ENCODE measurements at regions not wholly inside any gene's neighbourhood (a gene's known extent, or its start where the extent isn't known, plus 50 kb on each side); places are given as distances from the start of the nearest gene placed in this dataset.

GRCh38 chr3:835096-835495, 257.7 kb upstream of the CNTN6 start:
- in situ Hi-C loops (cut with HindIII; ENCODE audit: extremely low pct_ligation_motif_present, low pct_unique_long_range_greater_than_20kb) (no loop called here), intact Hi-C loops (cut with micrococcal nuclease; ENCODE audit: unreplicated experiment) (no loop called here)
- H3K79me2 ChIP-seq (ENCODE audit: insufficient read depth, low read length) = no peaks in the 10 kb centered on the region
- CTCF ChIA-PET (ENCODE audit: low intra/inter-chr PET ratio, low total read pairs) = no interaction called here
- peaks cover 82% of the 10 kb centered on the region for H3K9me3 ChIP-seq (ENCODE audit: low read length)
- H4K20me1 ChIP-seq (ENCODE audit: insufficient read depth, low read length) = no peaks in the 10 kb centered on the region
- TF ChIP-seq ZNF331 (CRISPR knock-in tag; IDR thresholded peaks at IDR 0.05) = no peak
- POLR2A ChIA-PET = no interaction called here
- H3K27me3 ChIP-seq (ENCODE audit: control insufficient read depth in 1 of 2, insufficient read depth in 2 of 2, low read length in 2 of 2) = no peaks in the 10 kb centered on the region
- no peak overlapping the region for H3K27ac ChIP-seq (ENCODE audit: extremely low read length, insufficient read depth, low read length)
- no peak overlapping the region for H3K4me3 ChIP-seq (replicated peaks in 1 of 3; ENCODE audit: insufficient read depth in 1 of 3, low read depth in 2 of 3, low read length in 3 of 3)
- H3K9ac ChIP-seq (ENCODE audit: insufficient read depth, low read depth, low read length) = no peak overlapping the region
- WGBS (ENCODE audit: low lambda C conversion rate) = 2% methylated on average over 4 of the region's 4 CpGs
- H3K36me3 ChIP-seq (replicated peaks in 1 of 2; ENCODE audit: control insufficient read depth in 1 of 2, insufficient read depth in 2 of 2, low read length in 2 of 2) = no peaks in the 10 kb centered on the region
- BruUV-seq (replicated peaks) = no TSS peak
- no peak for FAIRE-seq
- ATAC-seq = no peak
- no peak for DNase-seq (ENCODE audit: low spot score)
- H3K4me2 ChIP-seq (ENCODE audit: low read depth, low read length) = no peak overlapping the region
- no peaks in the 10 kb centered on the region for H3K4me1 ChIP-seq (ENCODE audit: insufficient read depth, low read length)
- no peak overlapping the region for H2AFZ ChIP-seq (ENCODE audit: low read length)

GRCh38 chr3:839981-840380, 252.8 kb upstream of the CNTN6 start:
- BruUV-seq (replicated peaks) = no TSS peak
- Histone ChIP-seq H3K4me2 (ENCODE audit: low read depth, low read length) (no peak overlapping the region), H3K79me2 (ENCODE audit: insufficient read depth, low read length) (no peaks in the 10 kb centered on the region), H2AFZ (ENCODE audit: low read length) (no peak overlapping the region), H3K27ac (ENCODE audit: extremely low read length, insufficient read depth, low read length) (no peak overlapping the region), H4K20me1 (ENCODE audit: insufficient read depth, low read length) (no peaks in the 10 kb centered on the region), H3K36me3 (replicated peaks in 1 of 2; ENCODE audit: control insufficient read depth in 1 of 2, insufficient read depth in 2 of 2, low read length in 2 of 2) (no peaks in the 10 kb centered on the region), H3K4me3 (replicated peaks in 1 of 3; ENCODE audit: insufficient read depth in 1 of 3, low read depth in 2 of 3, low read length in 3 of 3) (no peak overlapping the region), H3K4me1 (ENCODE audit: insufficient read depth, low read length) (no peaks in the 10 kb centered on the region), H3K9me3 (ENCODE audit: low read length) (peaks cover 81% of the 10 kb centered on the region), H3K27me3 (ENCODE audit: control insufficient read depth in 1 of 2, insufficient read depth in 2 of 2, low read length in 2 of 2) (no peaks in the 10 kb centered on the region), H3K9ac (ENCODE audit: insufficient read depth, low read depth, low read length) (no peak overlapping the region)
- intact Hi-C loops (cut with micrococcal nuclease; ENCODE audit: unreplicated experiment) (no loop called here), in situ Hi-C loops (cut with HindIII; ENCODE audit: extremely low pct_ligation_motif_present, low pct_unique_long_range_greater_than_20kb) (no loop called here)
- 3% methylated on average over 1 of the region's 1 CpG for whole genome bisulfite sequencing (ENCODE audit: low lambda C conversion rate)
- DNase-seq (ENCODE audit: low spot score) (no peak), FAIRE-seq (no peak), ATAC-seq (no peak)
- TF ChIP-seq ZSCAN31 (CRISPR knock-in tag; IDR thresholded peaks at IDR 0.05; ENCODE audit: low read depth) (no peak), ZNF292 (CRISPR knock-in tag; IDR thresholded peaks at IDR 0.05; ENCODE audit: borderline replicate concordance, low read depth) (no peak), PRDM10 (CRISPR knock-in tag; IDR thresholded peaks at IDR 0.05; ENCODE audit: low read depth) (no peak), ZSCAN9 (CRISPR knock-in tag; IDR thresholded peaks at IDR 0.05; ENCODE audit: borderline replicate concordance) (no peak), IRX3 (CRISPR knock-in tag; IDR thresholded peaks at IDR 0.05; ENCODE audit: borderline replicate concordance, low read depth) (no peak)
- CTCF ChIA-PET (ENCODE audit: low intra/inter-chr PET ratio, low total read pairs) = no interaction called here
- POLR2A ChIA-PET = no interaction called here

Measured in HepG2 (cell line).